ENCODE measurements at regions not wholly inside any gene's neighbourhood (a gene's known extent, or its start where the extent isn't known, plus 50 kb on each side); places are given as distances from the start of the nearest gene placed in this dataset.
A peak's percentile ranks its signal among the peaks of the same experiment; 100 is the strongest.

DNA sequence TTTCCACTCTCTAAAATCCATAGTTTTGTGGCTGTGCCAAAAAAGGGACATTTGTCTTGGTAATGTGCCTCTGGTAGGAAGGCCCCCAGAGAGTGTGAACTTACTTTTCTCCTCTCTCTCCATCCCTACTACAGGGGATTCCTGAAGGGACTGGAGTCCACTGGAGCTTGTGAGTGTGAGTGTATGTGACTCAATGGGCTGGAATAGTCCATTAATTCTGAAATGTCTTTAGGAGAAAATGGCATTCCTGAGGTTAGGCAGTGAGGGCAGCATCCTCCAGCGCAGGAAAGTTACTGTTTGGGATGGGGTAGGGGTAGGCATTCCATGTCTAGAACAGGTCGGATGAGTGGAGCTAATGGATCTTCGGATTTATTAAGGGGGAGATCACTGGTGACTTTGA, 59.8 kb upstream of the CACNA2D3 start:
- no peak overlapping the region for H3K4me3 ChIP-seq (replicated peaks; ENCODE audit: low read depth, low read length)
- DNase-seq (ENCODE audit: low read depth) = no peak
- no peak for TF ChIP-seq CTCF (IDR thresholded peaks at IDR 0.05; ENCODE audit: low read length, missing control alignments)

DNA sequence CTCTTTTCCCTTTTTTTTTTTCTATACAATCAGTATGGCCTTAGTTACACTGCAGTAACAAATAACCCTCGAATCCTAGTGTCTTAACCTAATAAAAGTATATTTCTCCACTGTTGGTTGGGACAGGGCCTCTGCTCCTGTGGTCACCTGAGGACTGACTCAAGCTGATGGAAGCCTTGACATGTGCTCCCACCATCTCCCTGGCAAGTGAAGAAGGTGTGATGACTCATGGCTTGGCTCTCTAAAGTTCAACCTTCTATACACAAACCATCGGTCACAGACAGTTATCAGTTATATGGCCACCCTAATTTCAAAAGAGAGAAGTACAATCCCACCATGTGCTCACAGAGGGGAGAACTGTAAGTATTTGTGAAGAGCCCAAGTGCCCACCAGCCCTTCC, 65.8 kb upstream of the CACNA2D3 start:
- no peak overlapping the region for H3K4me3 ChIP-seq (replicated peaks; ENCODE audit: low read depth, low read length)
- TF ChIP-seq CTCF (IDR thresholded peaks at IDR 0.05; ENCODE audit: low read length, missing control alignments) = no peak
- DNase-seq (ENCODE audit: low read depth) = peak; percentile 32

DNA sequence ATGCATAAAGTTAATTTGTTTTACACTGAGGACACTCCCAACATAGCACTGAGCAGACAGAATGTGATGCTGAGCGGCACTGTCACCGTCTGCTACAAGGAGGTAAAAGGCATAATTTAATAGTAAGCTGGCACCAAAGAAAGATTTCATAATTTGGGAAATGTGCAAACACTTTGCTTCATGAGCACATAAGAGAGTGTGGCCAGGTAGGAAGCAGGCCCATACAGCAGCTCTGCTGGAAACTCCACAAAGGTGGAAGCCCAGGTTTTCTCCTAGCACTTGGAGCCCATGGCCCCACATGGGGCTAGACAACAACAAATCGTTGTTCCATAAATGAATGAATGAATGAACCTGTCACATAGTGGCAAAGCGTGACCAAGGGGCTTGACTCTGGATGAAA, 68.5 kb upstream of the CACNA2D3 start:
- no peak for DNase-seq (ENCODE audit: low read depth)
- no peak overlapping the region for H3K4me3 ChIP-seq (replicated peaks; ENCODE audit: low read depth, low read length)
- TF ChIP-seq CTCF (IDR thresholded peaks at IDR 0.05; ENCODE audit: low read length, missing control alignments) = no peak

GRCh38 chr3:54053211-54053610, 69.1 kb upstream of the CACNA2D3 start:
- no peak for TF ChIP-seq CTCF (IDR thresholded peaks at IDR 0.05; ENCODE audit: low read length, missing control alignments)
- DNase-seq (ENCODE audit: low read depth) = peak; percentile 31
- no peak overlapping the region for H3K4me3 ChIP-seq (replicated peaks; ENCODE audit: low read depth, low read length)

DNA sequence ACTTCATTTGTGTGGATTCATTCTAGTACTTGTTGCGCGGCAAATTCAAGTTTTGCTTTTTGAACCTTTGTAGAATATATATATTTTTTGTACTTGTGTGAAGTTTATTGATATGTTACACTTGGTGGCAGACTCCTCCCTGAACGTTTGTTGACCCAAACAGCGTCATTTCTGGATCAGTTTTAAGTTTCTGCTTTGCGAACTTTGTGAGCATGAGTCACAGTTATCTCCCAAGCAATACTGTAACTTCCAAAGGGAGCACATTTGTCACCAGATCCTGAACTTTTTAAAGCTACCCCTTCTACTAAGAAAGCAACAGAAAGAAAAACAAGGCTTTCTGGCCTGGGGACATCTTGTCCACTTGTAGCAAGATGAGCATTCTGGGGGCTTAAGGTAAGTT, 74.8 kb upstream of the CACNA2D3 start:
- TF ChIP-seq CTCF (IDR thresholded peaks at IDR 0.05; ENCODE audit: low read length, missing control alignments) = no peak
- DNase-seq (ENCODE audit: low read depth) = peak; percentile 72
- no peak overlapping the region for H3K4me3 ChIP-seq (replicated peaks; ENCODE audit: low read depth, low read length)

GRCh38 chr3:54046641-54047214, 75.6 kb upstream of the CACNA2D3 start:
- no peak overlapping the region for H3K4me3 ChIP-seq (replicated peaks; ENCODE audit: low read depth, low read length)
- no peak for TF ChIP-seq CTCF (IDR thresholded peaks at IDR 0.05; ENCODE audit: low read length, missing control alignments)
- peak; percentile 99 for DNase-seq (ENCODE audit: low read depth)

DNA sequence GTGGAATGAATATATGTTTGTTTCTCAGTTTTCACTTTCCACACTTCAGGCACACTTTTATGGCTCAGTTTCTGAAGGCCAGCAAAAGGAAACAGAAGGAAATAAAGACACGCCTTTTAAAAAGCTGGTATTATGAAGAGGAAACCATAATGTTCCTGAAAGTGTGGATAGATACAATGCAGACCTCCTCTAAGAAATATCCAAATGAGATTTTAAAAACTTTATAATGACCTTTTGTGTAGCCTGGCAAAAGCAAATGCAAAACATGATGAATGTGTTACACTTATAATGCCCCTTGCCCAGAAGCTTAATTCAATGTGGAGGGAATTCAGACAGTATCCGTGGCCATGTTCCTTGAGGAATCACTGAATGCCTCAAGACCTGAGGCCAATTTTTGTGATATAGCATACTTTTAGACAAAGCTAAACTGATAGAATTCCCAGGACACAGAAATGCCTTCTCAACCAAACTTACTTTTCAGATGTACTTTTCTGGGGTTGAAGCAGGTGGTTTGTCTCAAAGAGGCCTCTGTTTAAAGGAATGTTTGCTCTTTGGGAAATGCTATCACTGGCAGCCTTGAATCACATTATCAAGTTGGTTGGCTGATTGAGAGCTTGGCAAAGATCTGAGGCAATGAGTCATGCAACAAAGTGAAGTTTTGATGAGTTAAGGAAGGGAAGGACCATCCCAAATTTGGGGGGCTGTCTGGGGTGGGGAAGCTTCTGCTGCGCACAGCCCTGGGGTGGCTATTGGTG, 77.1 kb upstream of the CACNA2D3 start:
- DNase-seq (ENCODE audit: low read depth) = peak; percentile 62
- no peak for TF ChIP-seq CTCF (IDR thresholded peaks at IDR 0.05; ENCODE audit: low read length, missing control alignments)
- no peak overlapping the region for H3K4me3 ChIP-seq (replicated peaks; ENCODE audit: low read depth, low read length)

Measured in fibroblast of pulmonary artery (primary cell).